WERI-Rb-1 (cell line): ENCODE measurements at regions not wholly inside any gene's neighbourhood (a gene's known extent, or its start where the extent isn't known, plus 50 kb on each side); places are given as distances from the start of the nearest gene placed in this dataset.
"Not testable (repeated sequence)": the region's sequence is repeated elsewhere in the genome, so short reads cannot be mapped to it uniquely, and the experiment has no call there.

Source experiments
- DNase-seq: peaks from one replicate; pipeline ENCODE4 v3.0.0-alpha.2; 2020
- H3K27ac ChIP-seq: fragments of 250-450 bp; sonication (Bioruptor Pico); 2 replicates; pipeline ENCODE4 v1.5.1; 2020; ENCODE audit warnings: mild to moderate bottlenecking, moderate library complexity
- H3K27me3 ChIP-seq: fragments of 250-450 bp; sonication (Bioruptor Pico); 2 replicates; pipeline ENCODE4 v1.5.1; 2021; ENCODE audit warnings: mild to moderate bottlenecking, low read depth, moderate library complexity; ENCODE audit not compliant: insufficient read depth, severe bottlenecking
- H3K36me3 ChIP-seq: fragments of 250-450 bp; sonication (Bioruptor Pico); 2 replicates; pipeline ENCODE4 v1.5.1; 2020; ENCODE audit warnings: mild to moderate bottlenecking, moderate library complexity
- H3K4me3 ChIP-seq: 2 replicates; pipeline ENCODE4 v1.5.1; 2011; ENCODE audit warnings: low read depth, mild to moderate bottlenecking, control low read depth, low read length
- H3K9me3 ChIP-seq: fragments of 250-450 bp; sonication (Bioruptor Pico); 2 replicates; pipeline ENCODE4 v1.5.1; 2021; ENCODE audit warnings: mild to moderate bottlenecking, moderate library complexity; ENCODE audit not compliant: severe bottlenecking

GRCh38 chr3:195966563-195967386, 58.4 kb upstream of the TNK2 start:
- H3K4me3 ChIP-seq, H3K27me3 ChIP-seq, DNase-seq, H3K36me3 ChIP-seq, H3K9me3 ChIP-seq, H3K27ac ChIP-seq: not testable (repeated sequence)

GRCh38 chr3:195965217-195965616, 56.9 kb upstream of the TNK2 start:
- not testable (repeated sequence) for H3K4me3 ChIP-seq, H3K9me3 ChIP-seq, H3K27me3 ChIP-seq, H3K36me3 ChIP-seq, DNase-seq, H3K27ac ChIP-seq

DNA sequence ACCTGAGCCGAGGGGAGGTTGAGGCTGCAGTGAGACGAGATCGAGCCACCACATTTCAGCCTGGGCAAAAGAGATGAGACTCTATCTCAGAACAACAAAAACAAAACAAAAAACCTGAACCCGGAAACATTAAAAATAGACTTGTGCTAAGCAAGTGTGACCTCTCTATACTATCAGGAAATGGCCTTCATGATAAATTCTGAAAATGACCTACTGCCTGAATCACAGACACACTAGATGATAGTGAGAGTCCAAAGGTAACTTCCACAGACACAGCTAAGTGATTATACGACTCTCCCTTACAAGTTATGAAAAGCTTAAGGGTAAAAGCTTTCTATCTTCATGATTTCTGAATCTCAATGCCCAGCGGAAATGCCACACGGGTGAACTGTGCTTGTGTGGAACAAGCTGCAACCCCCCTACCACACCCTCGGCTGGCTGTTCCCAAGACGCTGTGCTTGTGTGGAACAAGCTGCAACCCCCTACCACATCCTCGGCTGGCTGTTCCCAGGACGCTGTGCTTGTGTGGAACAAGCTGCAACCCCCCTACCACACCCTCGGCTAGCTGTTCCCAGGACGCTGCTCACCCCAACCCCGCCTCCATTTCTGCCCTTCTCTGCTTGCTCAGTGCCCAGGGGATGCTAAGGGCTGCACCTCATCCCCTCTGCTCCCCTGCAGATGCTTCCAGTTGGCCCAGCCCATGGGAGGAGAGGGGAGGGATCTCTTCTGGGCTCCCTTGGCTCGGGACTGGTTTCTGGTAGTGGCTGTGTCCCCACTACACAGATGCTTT, 56.2 kb upstream of the TNK2 start:
- not testable (repeated sequence) for H3K9me3 ChIP-seq, H3K4me3 ChIP-seq, H3K36me3 ChIP-seq, H3K27me3 ChIP-seq, DNase-seq, H3K27ac ChIP-seq

DNA sequence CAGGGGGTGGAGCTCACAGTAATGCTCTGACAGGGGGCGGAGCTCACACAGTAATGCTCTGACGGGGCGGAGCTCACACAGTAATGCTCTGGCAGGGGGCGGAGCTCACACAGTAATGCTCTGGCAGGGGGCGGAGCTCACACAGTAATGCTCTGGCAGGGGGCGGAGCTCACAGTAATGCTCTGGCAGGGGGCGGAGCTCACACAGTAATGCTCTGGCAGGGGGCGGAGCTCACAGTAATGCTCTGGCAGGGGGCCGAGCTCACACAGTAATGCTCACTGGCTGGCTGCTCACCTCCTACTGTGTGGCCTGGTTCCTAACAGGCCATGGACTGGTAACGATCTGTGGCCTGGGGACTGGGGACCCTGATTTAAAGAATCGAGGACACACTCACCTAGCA, 53.9 kb upstream of the TNK2 start:
- not testable (repeated sequence) for H3K9me3 ChIP-seq, H3K4me3 ChIP-seq, H3K27ac ChIP-seq

GRCh38 chr3:195960971-195961775, 52.8 kb upstream of the TNK2 start:
- H3K9me3 ChIP-seq, H3K27me3 ChIP-seq, DNase-seq: not testable (repeated sequence)

More for the DNA sequence above, 53.9 kb upstream of the TNK2 start:
- H3K36me3 ChIP-seq, DNase-seq, H3K27me3 ChIP-seq: not testable (repeated sequence)

DNA sequence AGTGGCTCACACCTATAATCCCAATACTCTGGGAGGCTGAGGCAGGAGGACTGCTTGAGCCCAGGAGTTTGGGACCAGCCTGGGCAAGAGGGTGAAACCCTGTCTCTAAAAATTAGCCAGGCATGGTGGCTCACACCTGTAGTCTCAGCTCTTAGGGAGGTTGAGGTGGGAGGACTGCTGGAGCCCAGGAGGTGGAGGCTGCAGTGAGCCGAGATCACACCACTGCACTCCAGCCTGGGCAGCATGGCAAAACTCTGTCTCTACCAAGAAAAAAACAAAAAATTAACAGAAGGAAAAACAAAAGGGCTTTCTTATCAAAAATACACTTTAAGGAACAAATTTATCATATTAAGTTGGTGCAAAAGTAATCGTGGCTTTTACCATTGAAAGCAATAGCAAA, 51.8 kb upstream of the TNK2 start:
- not testable (repeated sequence) for H3K36me3 ChIP-seq, DNase-seq

More at GRCh38 chr3:195960971-195961775, 52.8 kb upstream of the TNK2 start:
- not testable (repeated sequence) for H3K27ac ChIP-seq, H3K36me3 ChIP-seq, H3K4me3 ChIP-seq

GRCh38 chr3:195959367-195960157, 51.2 kb upstream of the TNK2 start:
- not testable (repeated sequence) for H3K9me3 ChIP-seq, H3K27ac ChIP-seq, H3K4me3 ChIP-seq, H3K36me3 ChIP-seq, H3K27me3 ChIP-seq, DNase-seq

More for the DNA sequence above, 51.8 kb upstream of the TNK2 start:
- H3K4me3 ChIP-seq, H3K27me3 ChIP-seq, H3K27ac ChIP-seq, H3K9me3 ChIP-seq: not testable (repeated sequence)

DNA sequence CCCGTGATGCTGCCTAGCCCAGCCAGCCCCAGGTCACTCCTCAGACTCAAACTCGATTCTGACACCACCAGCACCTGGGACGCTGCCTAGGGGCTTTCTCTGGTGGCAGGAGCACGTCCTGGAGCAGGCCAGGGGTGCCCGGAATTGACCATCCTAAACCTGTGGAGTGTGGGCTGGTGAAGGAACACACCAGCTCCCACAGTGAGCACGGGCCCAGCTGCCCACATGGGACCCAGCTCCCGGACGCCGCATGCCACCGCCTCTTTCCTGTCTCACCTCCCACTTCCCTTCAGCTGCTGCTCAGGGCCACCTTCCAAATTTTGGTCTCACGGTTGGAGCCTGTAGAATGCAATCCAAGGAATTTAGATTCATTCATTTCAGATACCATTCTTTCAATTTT, 50.4 kb upstream of the TNK2 start:
- H3K36me3 ChIP-seq, H3K9me3 ChIP-seq, H3K4me3 ChIP-seq, H3K27ac ChIP-seq, H3K27me3 ChIP-seq, DNase-seq: not testable (repeated sequence)
